MM.1S (cell line): ENCODE measurements at regions not wholly inside any gene's neighbourhood (a gene's known extent, or its start where the extent isn't known, plus 50 kb on each side); places are given as distances from the start of the nearest gene placed in this dataset.
"Not testable (repeated sequence)": the region's sequence is repeated elsewhere in the genome, so short reads cannot be mapped to it uniquely, and the experiment has no call there.

Source experiments
- DNase-seq: peaks from one replicate; pipeline ENCODE4 v3.0.0-alpha.2; 2015
- H2AFZ ChIP-seq: fragments of 300-600 bp; sonication (generic); 2 replicates; pipeline ENCODE4 v1.6.0; 2016; ENCODE audit warnings: antibody characterized with exemption, low read length
- H3F3A ChIP-seq: fragments of 300-600 bp; sonication (generic); 2 replicates; pipeline ENCODE4 v1.6.1; 2016; ENCODE audit warnings: mild to moderate bottlenecking, antibody characterized with exemption, low read length, moderate library complexity, mixed read lengths; ENCODE audit not compliant: insufficient read depth
- H3K27ac ChIP-seq: fragments of 300-600 bp; sonication (generic); 2 replicates; pipeline ENCODE4 v1.5.1; 2016; ENCODE audit warnings: mild to moderate bottlenecking, low read length
- H3K27me3 ChIP-seq: fragments of 300-600 bp; sonication (generic); replicated peaks from 2 replicates; pipeline ENCODE4 v1.6.0; 2016; ENCODE audit warnings: low read length; ENCODE audit not compliant: insufficient read depth
- H3K36me3 ChIP-seq: fragments of 300-600 bp; sonication (generic); replicated peaks from 2 replicates; pipeline ENCODE4 v1.6.1; 2016; ENCODE audit warnings: mild to moderate bottlenecking, low read length, mixed read lengths; ENCODE audit not compliant: insufficient read depth
- H3K4me1 ChIP-seq: fragments of 300-600 bp; sonication (generic); 2 replicates; pipeline ENCODE4 v1.6.1; 2016; ENCODE audit warnings: low read length, mixed read lengths
- H3K4me2 ChIP-seq: fragments of 300-600 bp; sonication (generic); 2 replicates; pipeline ENCODE4 v1.6.0; 2016; ENCODE audit warnings: low read depth, low read length
- H3K4me3 ChIP-seq: fragments of 300-600 bp; sonication (generic); 2 replicates; pipeline ENCODE4 v1.5.1; 2016; ENCODE audit warnings: low read length, mixed read lengths
- H3K79me2 ChIP-seq: fragments of 300-600 bp; sonication (generic); 2 replicates; pipeline ENCODE4 v1.6.1; 2016; ENCODE audit warnings: mixed run types, low read length, mixed read lengths
- H3K9ac ChIP-seq: fragments of 300-600 bp; sonication (generic); 2 replicates; pipeline ENCODE4 v1.6.1; 2016; ENCODE audit warnings: low read length, mixed read lengths
- H3K9me2 ChIP-seq: fragments of 300-600 bp; sonication (generic); replicated peaks from 2 replicates; pipeline ENCODE4 v1.6.1; 2016; ENCODE audit warnings: mild to moderate bottlenecking, low read length, mixed read lengths; ENCODE audit not compliant: insufficient read depth
- H3K9me3 ChIP-seq: fragments of 300-600 bp; sonication (generic); replicated peaks from 2 replicates; pipeline ENCODE4 v1.6.1; 2016; ENCODE audit warnings: mild to moderate bottlenecking, low read length, mixed read lengths; ENCODE audit not compliant: insufficient read depth
- H4K20me1 ChIP-seq: fragments of 300-600 bp; sonication (generic); 2 replicates; pipeline ENCODE4 v1.6.1; 2016; ENCODE audit warnings: mild to moderate bottlenecking, low read length, moderate library complexity, mixed read lengths; ENCODE audit not compliant: insufficient read depth
- CTCF ChIP-seq: fragments of 300-600 bp; sonication (generic); IDR thresholded peaks from 2 replicates; pipeline ENCODE4 v1.5.1; 2016; ENCODE audit warnings: antibody characterized with exemption, low read length, mixed read lengths
- EZH2 ChIP-seq: fragments of 300-600 bp; sonication (generic); optimal IDR thresholded peaks from 2 replicates; pipeline ENCODE3; 2017; ENCODE audit warnings: low read depth, mild to moderate bottlenecking, antibody characterized with exemption, low read length, mixed read lengths
- EZH2phosphoT487 ChIP-seq: fragments of 300-600 bp; sonication (generic); IDR thresholded peaks from 2 replicates; pipeline ENCODE4 v1.6.1; 2018; ENCODE audit warnings: antibody characterized with exemption, low read length

- no peaks in the 10 kb centered on the region for H3K9me3 ChIP-seq
- TF ChIP-seq CTCF (no peak), EZH2phosphoT487 (no peak), EZH2 (no peak)
- H4K20me1 ChIP-seq, result no peaks in the 10 kb centered on the region
- no peaks in the 10 kb centered on the region for H3K9me2 ChIP-seq
- no peak overlapping the region for H3K27ac ChIP-seq
- H3K9ac ChIP-seq, result no peak overlapping the region
- no peaks in the 10 kb centered on the region for H3K4me1 ChIP-seq
- no peaks in the 10 kb centered on the region for H3F3A ChIP-seq
- no peaks in the 10 kb centered on the region for H3K79me2 ChIP-seq
- DNase-seq, result no peak
- no peak overlapping the region for H2AFZ ChIP-seq
- H3K4me3 ChIP-seq, result no peak overlapping the region
- H3K36me3 ChIP-seq, result no peaks in the 10 kb centered on the region
- no peaks in the 10 kb centered on the region for H3K27me3 ChIP-seq
- H3K4me2 ChIP-seq, result no peak overlapping the region
Observed at GRCh38 chr12:131539381-131539780, 171.5 kb upstream of the SFSWAP start.

GRCh38 chr12:131540138-131540623 is 170.7 kb upstream of the SFSWAP start:
- no peak overlapping the region for H3K4me3 ChIP-seq
- H3F3A ChIP-seq, result no peaks in the 10 kb centered on the region
- no peak overlapping the region for H3K27ac ChIP-seq
- TF ChIP-seq EZH2phosphoT487 (no peak), CTCF (no peak), EZH2 (no peak)
- no peaks in the 10 kb centered on the region for H3K9me3 ChIP-seq
- no peak overlapping the region for H3K9ac ChIP-seq
- H3K4me2 ChIP-seq, result no peak overlapping the region
- no peak for DNase-seq
- no peaks in the 10 kb centered on the region for H3K9me2 ChIP-seq
- H3K79me2 ChIP-seq, result no peaks in the 10 kb centered on the region
- H3K36me3 ChIP-seq, result no peaks in the 10 kb centered on the region
- H3K27me3 ChIP-seq, result no peaks in the 10 kb centered on the region
- no peak overlapping the region for H2AFZ ChIP-seq
- H4K20me1 ChIP-seq, result no peaks in the 10 kb centered on the region
- H3K4me1 ChIP-seq, result no peaks in the 10 kb centered on the region

GRCh38 chr12:131541512-131541911 is 169.4 kb upstream of the SFSWAP start:
- not testable (repeated sequence) for H3K27me3 ChIP-seq, H3K36me3 ChIP-seq, H3K4me2 ChIP-seq, H3K9me2 ChIP-seq, H3K4me1 ChIP-seq, DNase-seq, H3K9ac ChIP-seq, H4K20me1 ChIP-seq, H3K27ac ChIP-seq, H3K79me2 ChIP-seq, H2AFZ ChIP-seq, H3F3A ChIP-seq, H3K9me3 ChIP-seq, H3K4me3 ChIP-seq

GRCh38 chr12:131542351-131542750 is 168.5 kb upstream of the SFSWAP start:
- Histone ChIP-seq H3K9me2 (no peaks in the 10 kb centered on the region), H3K9me3 (no peaks in the 10 kb centered on the region), H4K20me1 (no peaks in the 10 kb centered on the region), H3K9ac (no peak overlapping the region), H3K4me1 (no peaks in the 10 kb centered on the region), H3K27ac (no peak overlapping the region), H3K36me3 (no peaks in the 10 kb centered on the region), H2AFZ (no peak overlapping the region), H3F3A (no peaks in the 10 kb centered on the region), H3K4me3 (no peak overlapping the region), H3K27me3 (no peaks in the 10 kb centered on the region; the same call in 1 of the 2 replicates), H3K79me2 (no peaks in the 10 kb centered on the region), H3K4me2 (no peak overlapping the region)
- TF ChIP-seq CTCF (no peak), EZH2 (no peak), EZH2phosphoT487 (no peak)
- DNase-seq, result no peak
